ENCODE measurements at regions not wholly inside any gene's neighbourhood (a gene's known extent, or its start where the extent isn't known, plus 50 kb on each side); places are given as distances from the start of the nearest gene placed in this dataset.

DNA sequence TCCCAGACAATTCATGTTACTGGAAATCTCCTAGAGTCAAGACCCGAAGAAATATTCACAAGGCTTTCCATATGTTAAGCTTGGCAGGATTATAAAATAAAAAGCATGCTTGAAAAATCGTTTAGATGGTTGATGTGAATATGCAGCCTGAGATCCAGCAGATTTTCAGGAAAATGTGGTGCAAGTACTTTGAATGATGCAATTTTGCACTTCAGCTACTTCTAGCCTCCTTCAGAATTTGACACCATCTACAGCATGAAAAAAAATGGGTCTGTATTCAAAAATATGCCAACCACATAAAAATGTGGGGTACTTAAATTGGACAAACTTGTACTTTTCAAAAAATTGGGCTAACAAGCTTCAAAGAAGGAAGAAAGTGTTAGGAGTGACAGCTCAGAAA, 340.6 kb upstream of the DCC start:
- no peak for TF ChIP-seq ZNF274 (CRISPR knock-in tag; IDR thresholded peaks at IDR 0.05)
- TF ChIP-seq ETV6 (CRISPR knock-in tag; conservative IDR thresholded peaks at IDR 0.05): no peak

All from HepG2 (cell line).